LHCN-M2 (cell line): ENCODE measurements at regions not wholly inside any gene's neighbourhood (a gene's known extent, or its start where the extent isn't known, plus 50 kb on each side); places are given as distances from the start of the nearest gene placed in this dataset.

ENCODE experiments used
- DNase-seq: peaks from one replicate; pipeline ENCODE4 v3.0.0-alpha.2; 2012; ENCODE audit warnings: low read depth

GRCh38 chrX:52425775-52426174 is 57.0 kb downstream of the XAGE2 start:
- DNase-seq: peak; percentile 52

- DNase-seq: no peak
Measured at GRCh38 chrX:52426810-52427209, 58.0 kb downstream of the XAGE2 start.

GRCh38 chrX:52437212-52437611 is 58.4 kb upstream of the XAGE1A start:
- DNase-seq: no peak
